HUES48 (cell line): ENCODE measurements at regions not wholly inside any gene's neighbourhood (a gene's known extent, or its start where the extent isn't known, plus 50 kb on each side); places are given as distances from the start of the nearest gene placed in this dataset.

Source experiments
- H3K27ac ChIP-seq: one replicate; pipeline ENCODE4 v1.7.0; 2013; ENCODE audit warnings: low read depth, low read length, inconsistent platforms
- H3K27me3 ChIP-seq: 2 replicates; pipeline ENCODE4 v1.6.1; 2013; ENCODE audit warnings: mild to moderate bottlenecking, low read length; ENCODE audit not compliant: control insufficient read depth, insufficient read depth
- H3K36me3 ChIP-seq: 2 replicates; pipeline ENCODE4 v1.6.1; 2013; ENCODE audit warnings: low read length; ENCODE audit not compliant: control insufficient read depth, insufficient read depth
- H3K4me1 ChIP-seq: 2 replicates; pipeline ENCODE4 v1.6.1; 2013; ENCODE audit warnings: mild to moderate bottlenecking, low read length; ENCODE audit not compliant: control insufficient read depth, insufficient read depth
- H3K4me3 ChIP-seq: 2 replicates; pipeline ENCODE4 v1.5.1; 2013; ENCODE audit warnings: mild to moderate bottlenecking, low read depth, low read length
- H3K9ac ChIP-seq: 2 replicates; pipeline ENCODE4 v1.6.1; 2013; ENCODE audit warnings: mild to moderate bottlenecking, low read depth, low read length, moderate library complexity
- H3K9me3 ChIP-seq: 2 replicates; pipeline ENCODE4 v1.6.1; 2013; ENCODE audit warnings: low read length; ENCODE audit not compliant: control insufficient read depth, insufficient read depth

DNA sequence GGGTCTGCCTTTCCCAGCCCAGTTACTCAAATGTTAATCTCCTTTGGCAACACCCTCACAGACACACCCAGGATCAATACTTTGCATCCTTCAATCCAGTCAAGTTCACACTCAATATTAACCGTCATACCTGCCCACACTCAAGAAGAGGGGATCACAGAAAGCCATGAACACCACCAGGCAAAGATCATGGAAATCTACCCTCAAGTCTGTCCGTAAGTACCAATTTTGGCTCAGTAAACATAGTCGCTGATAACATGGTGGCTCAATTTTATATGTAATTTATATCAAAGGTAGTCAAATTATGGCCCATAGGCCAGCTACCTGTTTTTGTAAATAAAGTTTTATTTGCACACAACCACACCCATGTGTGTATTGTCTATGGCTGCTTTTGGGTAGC, 102.3 kb upstream of the MAP2 start:
- Histone ChIP-seq H3K9me3 (no peaks in the 10 kb centered on the region), H3K36me3 (peaks cover 5% of the 10 kb centered on the region; the same call in 1 of the 2 replicates), H3K27ac (no peak overlapping the region), H3K4me1 (no peaks in the 10 kb centered on the region), H3K27me3 (no peaks in the 10 kb centered on the region), H3K9ac (no peak overlapping the region), H3K4me3 (no peak overlapping the region)

DNA sequence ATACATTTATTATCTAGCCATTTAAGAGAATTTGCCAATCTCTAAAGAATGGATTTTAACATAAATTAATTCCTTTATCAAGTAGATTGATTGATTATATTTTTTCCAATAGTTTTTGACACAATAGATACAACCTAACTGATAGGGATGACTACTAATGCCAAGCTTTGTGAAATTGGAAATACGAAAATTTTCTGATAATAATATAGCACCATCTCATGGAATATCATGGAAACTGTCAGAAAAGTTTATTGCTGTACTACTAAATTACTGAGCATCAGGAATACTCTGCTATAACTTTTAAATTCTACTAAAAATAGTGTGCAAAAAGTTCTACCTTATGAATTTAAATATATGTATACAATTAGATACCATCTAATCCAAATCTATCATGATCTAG, 101.8 kb upstream of the MAP2 start:
- Histone ChIP-seq H3K9ac (no peak overlapping the region), H3K9me3 (no peaks in the 10 kb centered on the region), H3K27me3 (no peaks in the 10 kb centered on the region), H3K4me1 (no peaks in the 10 kb centered on the region), H3K36me3 (no peaks in the 10 kb centered on the region), H3K27ac (no peak overlapping the region), H3K4me3 (no peak overlapping the region)

DNA sequence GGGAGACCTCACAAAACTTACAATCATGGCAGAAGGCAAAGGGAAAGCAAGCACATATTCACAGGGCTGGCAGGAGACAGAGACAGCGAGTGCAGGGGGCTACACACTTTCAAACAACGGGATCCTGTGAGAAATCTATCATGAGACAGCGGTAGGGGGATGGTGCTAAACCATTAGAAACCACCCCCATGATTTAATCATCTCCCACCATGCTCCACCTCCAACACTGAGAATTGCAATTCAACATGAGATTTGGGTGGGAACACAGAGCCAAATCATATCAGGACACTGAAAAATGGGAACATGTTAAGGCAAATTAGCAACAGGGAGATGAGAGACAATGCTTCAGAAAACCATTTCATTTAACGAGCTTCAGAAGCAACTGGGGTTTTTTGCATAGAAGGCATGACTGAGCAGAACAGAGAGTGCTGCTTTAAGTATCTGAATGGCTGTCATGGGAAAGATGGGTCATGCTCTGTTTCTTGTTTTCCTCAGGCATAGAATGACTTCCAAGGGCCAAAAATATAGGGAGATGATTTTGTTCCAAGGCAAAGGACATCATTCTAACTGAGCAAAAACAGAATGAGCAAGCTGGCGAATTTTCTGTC, 100.8 kb upstream of the MAP2 start:
- H3K9ac ChIP-seq, result no peak overlapping the region
- H3K27me3 ChIP-seq, result no peaks in the 10 kb centered on the region
- H3K4me3 ChIP-seq, result no peak overlapping the region
- H3K4me1 ChIP-seq, result no peaks in the 10 kb centered on the region
- H3K27ac ChIP-seq, result no peak overlapping the region
- H3K9me3 ChIP-seq, result no peaks in the 10 kb centered on the region
- no peaks in the 10 kb centered on the region for H3K36me3 ChIP-seq

DNA sequence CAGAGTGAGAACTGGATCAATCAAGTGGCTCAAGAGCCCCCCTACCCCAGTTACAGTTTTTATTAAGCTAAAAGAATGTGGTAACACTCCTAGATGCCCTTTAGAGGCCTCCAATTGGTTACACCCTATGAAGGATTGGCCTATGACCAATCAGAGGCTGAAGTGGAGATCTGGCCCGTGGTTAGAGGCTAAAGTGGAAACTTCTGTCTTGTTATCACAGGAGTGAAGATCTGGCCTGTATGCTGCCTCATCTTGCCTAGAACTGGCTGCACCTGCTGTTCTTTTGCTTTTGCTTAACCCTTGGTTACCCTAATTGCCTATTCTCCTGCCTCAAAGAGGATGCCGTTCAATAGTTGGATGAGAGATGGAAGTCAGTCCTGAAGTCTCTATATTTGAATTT, 100.1 kb upstream of the MAP2 start:
- no peaks in the 10 kb centered on the region for H3K4me1 ChIP-seq
- no peak overlapping the region for H3K9ac ChIP-seq

DNA sequence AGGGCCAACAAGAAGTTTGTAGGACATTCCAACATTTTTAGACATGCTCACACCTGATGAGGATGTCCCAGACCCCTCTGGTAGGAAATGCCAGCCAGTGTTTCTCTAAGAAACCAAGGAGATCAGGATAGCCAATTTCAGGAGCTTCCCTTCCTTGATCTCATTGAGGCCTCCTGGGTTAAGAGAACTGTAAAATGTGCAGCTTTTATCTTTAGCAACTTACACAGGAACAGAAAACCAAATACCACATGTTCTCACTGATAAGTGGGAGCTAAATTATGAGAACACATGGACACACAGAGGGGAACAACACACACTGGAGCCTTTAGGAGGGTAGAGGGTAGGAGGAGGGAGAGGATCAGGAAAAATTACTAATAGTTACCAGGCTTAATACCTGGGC, 99.6 kb upstream of the MAP2 start:
- Histone ChIP-seq H3K4me1 (no peaks in the 10 kb centered on the region), H3K9ac (no peak overlapping the region), H3K27me3 (no peaks in the 10 kb centered on the region), H3K4me3 (no peak overlapping the region), H3K9me3 (no peaks in the 10 kb centered on the region), H3K36me3 (no peaks in the 10 kb centered on the region), H3K27ac (no peak overlapping the region)

More for the DNA sequence above, 100.1 kb upstream of the MAP2 start:
- H3K27ac ChIP-seq, result no peak overlapping the region
- no peak overlapping the region for H3K4me3 ChIP-seq
- H3K36me3 ChIP-seq, result no peaks in the 10 kb centered on the region
- no peaks in the 10 kb centered on the region for H3K9me3 ChIP-seq
- H3K27me3 ChIP-seq, result no peaks in the 10 kb centered on the region

DNA sequence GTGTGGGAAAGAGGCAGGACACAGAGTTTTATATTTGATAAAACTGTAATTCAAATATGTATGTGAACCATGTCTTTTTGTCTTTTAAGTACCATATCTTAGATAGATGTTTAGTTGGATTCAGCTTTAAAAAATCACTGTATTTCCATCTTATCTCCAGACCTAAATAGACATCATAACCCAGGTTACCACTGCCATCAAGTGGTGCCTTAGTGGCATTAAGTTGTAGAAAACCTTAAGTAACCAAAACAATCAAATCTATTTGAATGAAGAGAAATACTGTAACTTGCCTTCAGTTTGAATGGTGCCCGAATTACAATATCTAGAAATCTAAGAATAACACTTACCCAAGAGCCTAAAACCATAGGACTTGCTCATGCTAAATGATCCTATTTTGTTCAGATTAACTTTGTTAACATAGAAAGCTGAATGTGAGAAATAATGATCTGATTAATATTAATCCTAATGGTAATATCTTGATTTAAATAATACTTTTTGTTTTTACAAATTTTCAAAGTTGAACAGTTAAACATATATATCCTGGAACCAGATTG, 92.5 kb upstream of the MAP2 start:
- Histone ChIP-seq H3K4me1 (peaks cover 7% of the 10 kb centered on the region), H3K27ac (no peak overlapping the region), H3K27me3 (peaks cover 5% of the 10 kb centered on the region; the same call in 1 of the 2 replicates), H3K36me3 (no peaks in the 10 kb centered on the region), H3K4me3 (no peak overlapping the region), H3K9me3 (no peaks in the 10 kb centered on the region), H3K9ac (no peak overlapping the region)

DNA sequence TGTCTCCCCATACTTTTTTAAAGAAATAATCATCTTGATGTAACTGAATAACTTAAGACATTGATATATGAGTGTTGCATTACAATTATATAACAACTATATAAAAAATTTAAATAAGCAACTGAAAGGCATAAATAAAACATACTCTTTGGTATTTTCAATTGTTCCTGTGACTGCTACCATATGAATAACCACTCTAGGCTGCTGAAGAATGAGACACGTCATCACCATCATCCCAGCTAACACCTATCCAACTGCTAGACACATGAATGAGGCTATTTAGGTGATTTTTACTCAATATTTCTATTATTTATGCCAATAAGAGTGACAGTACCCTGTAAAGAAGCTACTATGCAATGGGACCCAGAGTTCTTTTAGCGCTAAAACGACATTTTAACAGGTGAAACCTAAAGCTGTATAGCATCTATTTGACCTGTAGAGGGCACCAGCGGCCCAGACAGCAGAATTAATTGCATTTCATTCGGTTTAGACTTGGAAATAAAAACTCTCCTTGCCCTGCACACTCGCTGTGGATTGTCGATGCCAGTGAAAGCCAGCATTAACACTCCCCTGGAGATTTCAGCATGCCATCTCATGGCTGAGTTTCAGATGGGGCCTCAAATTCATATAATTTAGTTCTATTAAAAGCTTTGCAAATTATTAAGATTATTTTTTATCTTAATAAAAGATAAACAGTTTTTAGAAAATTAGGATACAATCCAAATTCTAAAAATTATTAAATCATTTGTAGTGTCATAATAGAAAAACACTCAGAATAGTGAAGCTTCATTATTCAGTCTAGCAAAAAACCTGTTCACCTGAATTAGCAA, 89.4 kb upstream of the MAP2 start:
- Histone ChIP-seq H3K27me3 (peaks cover 5% of the 10 kb centered on the region; the same call in 1 of the 2 replicates), H3K36me3 (no peaks in the 10 kb centered on the region), H3K9ac (no peak overlapping the region), H3K27ac (no peak overlapping the region), H3K4me3 (no peak overlapping the region), H3K4me1 (peaks cover 7% of the 10 kb centered on the region), H3K9me3 (no peaks in the 10 kb centered on the region)

DNA sequence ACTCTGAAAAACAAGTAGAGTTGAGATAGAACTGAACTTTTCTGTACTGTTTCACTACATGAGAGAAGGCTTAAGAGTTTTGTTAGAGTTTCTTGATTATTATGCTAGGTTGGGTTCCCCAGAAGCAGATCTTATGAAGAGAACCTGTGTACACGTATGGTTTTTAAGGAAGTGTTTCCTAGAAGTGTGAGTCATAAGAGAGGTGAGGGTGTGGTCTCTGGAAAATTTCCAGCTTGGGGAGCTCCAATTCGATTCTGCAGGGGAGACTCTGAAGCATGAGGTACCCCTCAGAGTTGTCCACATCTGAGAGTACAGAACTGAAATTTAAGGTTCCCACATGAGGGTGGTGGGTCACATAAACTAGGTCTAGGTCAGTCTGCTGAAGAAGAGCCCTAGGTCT, 83.3 kb upstream of the MAP2 start:
- no peaks in the 10 kb centered on the region for H3K9me3 ChIP-seq
- no peaks in the 10 kb centered on the region for H3K36me3 ChIP-seq
- no peak overlapping the region for H3K4me3 ChIP-seq
- H3K9ac ChIP-seq, result no peak overlapping the region
- no peaks in the 10 kb centered on the region for H3K27me3 ChIP-seq
- H3K27ac ChIP-seq, result no peak overlapping the region
- no peaks in the 10 kb centered on the region for H3K4me1 ChIP-seq

DNA sequence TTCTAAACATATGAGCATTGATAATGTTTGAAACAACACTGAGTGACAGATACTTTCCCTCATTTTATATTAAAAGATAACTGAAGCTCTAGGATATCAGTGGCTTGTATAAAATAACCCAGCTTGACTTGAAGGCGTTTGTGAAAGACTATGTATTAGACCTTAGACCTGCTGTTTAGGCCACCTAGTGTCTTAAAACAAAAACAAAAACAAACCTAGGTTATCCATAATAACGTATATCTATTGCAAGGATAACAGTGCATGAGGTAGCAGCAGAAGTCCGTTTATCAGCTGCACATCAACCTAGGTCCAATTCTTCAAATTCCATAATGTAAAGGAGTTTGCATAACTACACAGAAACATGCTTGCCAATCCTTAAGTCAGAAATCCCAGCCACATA, 79.5 kb upstream of the MAP2 start:
- no peak overlapping the region for H3K27ac ChIP-seq
- H3K4me1 ChIP-seq, result peaks cover 22% of the 10 kb centered on the region
- H3K36me3 ChIP-seq, result no peaks in the 10 kb centered on the region
- no peaks in the 10 kb centered on the region for H3K9me3 ChIP-seq
- H3K4me3 ChIP-seq, result no peak overlapping the region
- no peaks in the 10 kb centered on the region for H3K27me3 ChIP-seq
- no peak overlapping the region for H3K9ac ChIP-seq

DNA sequence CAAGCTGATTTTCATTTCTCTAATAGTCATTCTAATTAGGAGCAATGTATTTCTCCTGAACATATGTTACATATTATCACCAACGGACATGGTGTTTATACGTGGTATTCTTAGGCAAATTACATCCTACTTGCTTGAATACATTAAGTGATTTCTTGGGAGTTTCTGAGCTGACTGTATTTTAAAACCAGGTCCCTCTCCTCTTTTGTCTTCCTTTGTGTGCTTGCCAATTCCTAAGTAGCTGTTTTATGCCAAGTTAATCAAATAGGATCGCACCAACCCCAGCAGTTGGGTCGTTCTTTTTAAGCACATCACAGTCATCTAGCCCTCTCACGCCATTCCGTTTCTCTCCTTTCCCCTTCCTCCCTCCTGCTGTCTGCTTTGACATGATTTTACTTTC, 75.4 kb upstream of the MAP2 start:
- Histone ChIP-seq H3K9ac (no peak overlapping the region), H3K9me3 (no peaks in the 10 kb centered on the region), H3K27ac (no peak overlapping the region), H3K4me3 (no peak overlapping the region), H3K27me3 (no peaks in the 10 kb centered on the region), H3K36me3 (no peaks in the 10 kb centered on the region), H3K4me1 (peaks cover 22% of the 10 kb centered on the region)

DNA sequence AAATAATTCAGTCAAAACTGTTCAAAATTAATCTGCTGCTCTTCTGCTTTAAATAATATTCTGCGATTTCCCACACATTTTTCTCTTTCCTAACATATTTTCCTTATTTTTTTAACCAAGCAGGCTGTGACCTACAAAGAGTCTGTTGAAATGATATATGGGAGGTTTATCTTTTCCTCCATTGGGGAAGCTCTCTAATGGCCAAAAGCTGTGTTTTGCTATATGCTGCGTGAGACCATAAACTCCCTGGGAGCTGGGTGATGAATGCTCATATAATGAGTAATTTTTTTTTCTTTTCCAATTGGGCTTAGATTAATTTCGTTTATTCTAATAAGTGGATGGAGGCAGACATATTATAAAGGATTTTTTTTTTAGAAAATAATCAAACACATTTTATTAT, 72.2 kb upstream of the MAP2 start:
- Histone ChIP-seq H3K27ac (no peak overlapping the region), H3K27me3 (no peaks in the 10 kb centered on the region), H3K9me3 (no peaks in the 10 kb centered on the region), H3K4me1 (peaks cover 17% of the 10 kb centered on the region), H3K4me3 (no peak overlapping the region), H3K9ac (no peak overlapping the region), H3K36me3 (no peaks in the 10 kb centered on the region)
